AG09319 (cell line): ENCODE measurements at regions not wholly inside any gene's neighbourhood (a gene's known extent, or its start where the extent isn't known, plus 50 kb on each side); places are given as distances from the start of the nearest gene placed in this dataset.
"Not testable (repeated sequence)": the region's sequence is repeated elsewhere in the genome, so short reads cannot be mapped to it uniquely, and the experiment has no call there.

Experiments used
- DNase-seq: peaks from one replicate; pipeline ENCODE4 v3.0.0-alpha.2; 2010; ENCODE audit warnings: low read depth; ENCODE audit errors: extremely low read depth
- TF ChIP-seq, protein P1 (sequence below): IDR thresholded peaks from 2 replicates; pipeline ENCODE4 v1.5.1; 2011; ENCODE audit warnings: low read depth, mild to moderate bottlenecking, inconsistent platforms, low read length, moderate library complexity

GRCh38 chrX:27242581-27242980 lies 220.6 kb downstream of the PPP4R3C start:
- TF ChIP-seq, protein P1, sequence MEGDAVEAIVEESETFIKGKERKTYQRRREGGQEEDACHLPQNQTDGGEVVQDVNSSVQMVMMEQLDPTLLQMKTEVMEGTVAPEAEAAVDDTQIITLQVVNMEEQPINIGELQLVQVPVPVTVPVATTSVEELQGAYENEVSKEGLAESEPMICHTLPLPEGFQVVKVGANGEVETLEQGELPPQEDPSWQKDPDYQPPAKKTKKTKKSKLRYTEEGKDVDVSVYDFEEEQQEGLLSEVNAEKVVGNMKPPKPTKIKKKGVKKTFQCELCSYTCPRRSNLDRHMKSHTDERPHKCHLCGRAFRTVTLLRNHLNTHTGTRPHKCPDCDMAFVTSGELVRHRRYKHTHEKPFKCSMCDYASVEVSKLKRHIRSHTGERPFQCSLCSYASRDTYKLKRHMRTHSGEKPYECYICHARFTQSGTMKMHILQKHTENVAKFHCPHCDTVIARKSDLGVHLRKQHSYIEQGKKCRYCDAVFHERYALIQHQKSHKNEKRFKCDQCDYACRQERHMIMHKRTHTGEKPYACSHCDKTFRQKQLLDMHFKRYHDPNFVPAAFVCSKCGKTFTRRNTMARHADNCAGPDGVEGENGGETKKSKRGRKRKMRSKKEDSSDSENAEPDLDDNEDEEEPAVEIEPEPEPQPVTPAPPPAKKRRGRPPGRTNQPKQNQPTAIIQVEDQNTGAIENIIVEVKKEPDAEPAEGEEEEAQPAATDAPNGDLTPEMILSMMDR = no peak
- no peak for DNase-seq

- no peak for DNase-seq
- TF ChIP-seq, protein P1 = no peak
Measured at GRCh38 chrX:27241981-27242380, 221.2 kb downstream of the PPP4R3C start.

DNA sequence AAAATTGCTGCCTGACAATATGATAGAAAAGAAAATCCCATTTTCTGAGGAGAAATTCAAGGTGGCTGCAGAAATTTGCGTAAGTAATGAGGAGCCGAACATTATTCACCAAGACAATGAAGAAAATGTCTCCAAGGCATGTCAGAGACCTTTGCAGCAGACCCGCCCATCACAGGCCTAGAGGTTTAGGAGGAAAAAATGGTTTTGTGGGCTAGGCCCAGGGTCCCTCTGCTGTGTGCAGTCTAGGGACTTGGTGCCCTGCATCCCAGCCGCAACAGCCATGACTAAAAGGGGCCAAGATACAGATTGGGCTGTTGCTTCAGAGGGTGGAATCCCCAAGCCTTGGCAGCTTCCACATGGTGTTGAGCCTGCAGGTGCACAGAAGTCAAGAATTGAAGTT lies 223.1 kb downstream of the PPP4R3C start:
- DNase-seq = not testable (repeated sequence)

DNA sequence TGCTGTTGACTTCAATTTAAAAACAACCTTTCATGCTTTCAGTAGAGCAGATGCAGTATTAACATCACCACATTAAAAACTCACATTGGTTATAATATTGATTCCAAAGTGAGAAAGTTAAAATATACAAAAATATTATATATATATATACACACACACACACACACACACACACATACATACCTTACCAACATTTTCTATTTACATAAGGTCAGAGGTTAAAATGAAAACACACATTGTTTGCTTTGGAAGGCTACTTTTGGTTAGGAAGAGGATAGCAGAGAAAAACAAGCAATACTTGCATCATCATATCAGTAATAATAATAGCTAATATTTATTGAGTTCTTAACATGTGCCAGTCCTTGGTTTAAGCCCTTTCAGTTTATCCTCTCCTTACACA lies 226.5 kb downstream of the PPP4R3C start:
- TF ChIP-seq, protein P1 = no peak
- no peak for DNase-seq

GRCh38 chrX:27229721-27230120 lies 233.4 kb downstream of the PPP4R3C start:
- TF ChIP-seq, protein P1 = no peak
- DNase-seq = no peak

- TF ChIP-seq, protein P1 = no peak
- DNase-seq = no peak
Measured at GRCh38 chrX:27222661-27223060, 240.5 kb downstream of the PPP4R3C start.

DNA sequence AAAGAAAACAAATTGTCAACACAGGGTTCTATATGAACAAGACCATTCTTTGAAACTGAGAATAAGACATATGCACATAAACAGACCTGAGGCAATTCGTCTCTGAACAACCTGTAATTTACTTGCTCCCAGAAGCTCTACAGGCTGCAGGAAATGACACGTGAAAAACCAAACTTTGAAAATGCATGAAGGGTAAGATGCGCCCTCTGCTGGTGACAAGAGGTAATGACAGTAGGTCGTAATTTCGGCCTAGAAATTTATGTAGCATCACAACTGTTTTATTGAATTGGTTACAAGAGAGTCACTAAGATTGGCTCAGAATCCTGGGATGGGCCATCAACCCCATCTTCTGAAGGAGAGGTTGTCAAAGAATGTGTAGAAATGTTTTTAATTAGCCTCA lies 276.5 kb downstream of the PPP4R3C start:
- TF ChIP-seq, protein P1 = peak; percentile 76
- DNase-seq = no peak

DNA sequence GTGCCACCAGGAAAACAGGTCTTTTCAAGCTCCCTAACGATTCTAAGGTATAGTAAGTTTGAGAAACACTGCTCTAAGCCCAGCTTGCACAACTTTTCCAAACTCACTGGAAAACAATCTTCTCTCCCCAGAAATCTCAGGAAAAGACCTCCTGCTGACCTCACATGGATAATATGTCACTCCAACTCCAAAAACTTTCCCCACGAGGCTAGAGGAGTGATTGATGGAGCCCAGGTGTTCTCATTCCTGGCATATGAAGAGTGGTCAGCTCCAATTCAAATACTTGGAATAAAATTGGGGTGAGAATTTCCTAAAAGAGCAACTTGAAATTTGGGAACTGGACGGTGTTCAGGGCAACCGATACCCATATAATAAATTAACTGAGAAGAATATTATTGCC lies 299.9 kb downstream of the PPP4R3C start:
- TF ChIP-seq, protein P1 = no peak
- DNase-seq = no peak
